ENCODE measurements at regions not wholly inside any gene's neighbourhood (a gene's known extent, or its start where the extent isn't known, plus 50 kb on each side); places are given as distances from the start of the nearest gene placed in this dataset.

- TF ChIP-seq ZNF462 (CRISPR knock-in tag; IDR thresholded peaks at IDR 0.05) (no peak), REST (IDR thresholded peaks at IDR 0.05; ENCODE audit: unreplicated experiment) (no peak), EZH2phosphoT487 (IDR thresholded peaks at IDR 0.05; ENCODE audit: unreplicated experiment) (no peak), CREB1 (CRISPR knock-in tag; IDR thresholded peaks at IDR 0.05; ENCODE audit: low read depth) (no peak), ETS1 (IDR thresholded peaks at IDR 0.05) (no peak), NANOG (IDR thresholded peaks at IDR 0.05; ENCODE audit: borderline replicate concordance) (no peak), JUNB (IDR thresholded peaks at IDR 0.05; ENCODE audit: unreplicated experiment) (no peak), ZNF114 (CRISPR knock-in tag; IDR thresholded peaks at IDR 0.05) (no peak), ZNF331 (CRISPR knock-in tag; IDR thresholded peaks at IDR 0.05; ENCODE audit: low read depth) (no peak), EZH2 (IDR thresholded peaks at IDR 0.05; ENCODE audit: low read depth, unreplicated experiment) (no peak), POLR2AphosphoS5 (IDR thresholded peaks at IDR 0.05; ENCODE audit: low read depth) (no peak), CTCF (conservative IDR thresholded peaks at IDR 0.05; ENCODE audit: low read depth in 2 of 2) (no peak), STAT1 (IDR thresholded peaks at IDR 0.05; ENCODE audit: unreplicated experiment) (no peak)
Measured at GRCh38 chr11:15371533-15371932, 256.8 kb downstream of the INSC start.

More at GRCh38 chr11:15371533-15371932, 256.8 kb downstream of the INSC start:
- H3K9me3 Mint-ChIP-seq: peaks cover 10% of the 10 kb centered on the region
- Histone ChIP-seq H3K79me2 (replicated peaks; ENCODE audit: insufficient read depth) (no peaks in the 10 kb centered on the region), H3K4me2 (no peak overlapping the region), H2AFZ (no peak overlapping the region), H3K4me1 (ENCODE audit: insufficient read depth) (peaks cover 6% of the 10 kb centered on the region), H3K27me3 (ENCODE audit: insufficient read depth) (no peaks in the 10 kb centered on the region), H3K9me2 (ENCODE audit: insufficient read depth) (no peaks in the 10 kb centered on the region; the same call in 1 of the 2 replicates), H3K4me3 (no peak overlapping the region), H3K27ac (ENCODE audit: low read depth) (no peak overlapping the region), H4K20me1 (replicated peaks; ENCODE audit: insufficient read depth) (peaks cover 3% of the 10 kb centered on the region), H3F3A (replicated peaks; ENCODE audit: low read depth) (no peaks in the 10 kb centered on the region), H3K36me3 (ENCODE audit: insufficient read depth) (no peaks in the 10 kb centered on the region)
- H3K36me3 Mint-ChIP-seq (ENCODE audit: low read depth): peaks cover 3% of the 10 kb centered on the region; the same call in 1 of the 3 replicates
- H3K27ac Mint-ChIP-seq: no peak overlapping the region
- no peak overlapping the region for H3K4me3 Mint-ChIP-seq
- DNase-seq (ENCODE audit: low spot score) (no peak), ATAC-seq (no peak)
- H3K27me3 Mint-ChIP-seq (ENCODE audit: insufficient read depth, low read depth, poor library complexity): peaks cover 2% of the 10 kb centered on the region
- H3K4me1 Mint-ChIP-seq: peaks cover 22% of the 10 kb centered on the region
